ENCODE measurements at regions not wholly inside any gene's neighbourhood (a gene's known extent, or its start where the extent isn't known, plus 50 kb on each side); places are given as distances from the start of the nearest gene placed in this dataset.

GRCh38 chr5:84688566-84688965 lies 303.9 kb upstream of the EDIL3 start:
- DNase-seq, result peak; percentile 21 to 95 (median 36)

- no peak for DNase-seq
Observed at GRCh38 chr5:84685121-84685894, 300.6 kb upstream of the EDIL3 start.

DNA sequence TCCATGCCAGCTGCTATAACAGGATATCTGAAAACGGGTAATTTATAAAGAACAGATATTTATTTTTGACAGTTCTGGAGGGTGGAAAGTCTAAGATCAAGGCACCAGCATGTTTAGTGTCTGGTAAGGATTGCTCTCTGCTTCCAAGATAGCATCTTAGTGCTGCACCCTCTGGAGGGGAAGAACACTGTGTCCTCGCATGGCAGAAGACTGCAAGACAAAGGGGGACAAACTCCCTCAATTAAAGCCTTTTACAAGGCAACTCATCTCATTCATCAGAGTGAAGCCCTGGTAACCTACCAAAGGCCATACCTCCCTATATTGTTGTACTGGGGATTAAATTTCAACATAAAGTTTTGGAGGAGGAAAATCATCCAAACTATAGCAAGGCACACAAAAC lies 298.9 kb upstream of the EDIL3 start:
- DNase-seq, result no peak

GRCh38 chr5:84682531-84682930 lies 297.9 kb upstream of the EDIL3 start:
- no peak for DNase-seq

DNA sequence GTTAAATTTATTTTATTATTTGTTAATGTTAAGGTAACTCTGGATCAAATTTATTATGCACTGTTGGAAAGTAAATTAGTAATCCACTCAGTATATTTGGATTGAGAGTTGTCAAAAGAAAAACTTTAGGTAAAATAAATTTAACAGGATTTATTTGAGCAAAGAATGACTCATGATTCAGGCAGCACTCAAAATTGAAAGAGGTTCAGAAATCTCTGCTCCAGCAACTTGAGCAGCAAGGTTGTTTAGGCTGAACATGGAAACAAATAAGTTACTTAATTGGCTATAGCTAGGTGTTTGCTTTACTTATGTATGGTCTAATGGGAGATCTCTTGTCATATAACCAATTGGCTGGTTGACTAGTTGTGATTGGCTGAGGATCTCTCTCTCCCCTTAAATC lies 296.2 kb upstream of the EDIL3 start:
- no peak for DNase-seq

GRCh38 chr5:84673785-84674184 lies 289.1 kb upstream of the EDIL3 start:
- DNase-seq, result no peak

GRCh38 chr5:84667576-84667975 lies 282.9 kb upstream of the EDIL3 start:
- DNase-seq, result no peak

DNA sequence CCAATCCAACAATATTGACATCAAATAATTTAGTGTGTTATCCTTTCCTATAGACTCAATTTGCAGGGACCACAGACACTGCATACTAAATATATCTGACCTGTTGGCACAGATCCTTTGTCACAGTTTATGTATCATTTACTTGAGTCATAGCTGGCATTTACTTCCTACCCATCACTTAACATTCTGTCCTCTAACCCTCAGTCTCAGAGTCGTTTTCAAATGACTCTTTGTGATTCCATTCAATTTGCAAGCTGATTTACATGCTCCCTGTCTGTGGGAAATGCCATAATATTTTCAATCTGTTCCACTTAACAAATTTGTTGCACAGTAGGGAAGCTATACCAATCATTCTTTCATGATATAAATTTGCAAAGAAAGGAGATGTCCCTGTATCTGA lies 265.7 kb upstream of the EDIL3 start:
- no peak for DNase-seq

- DNase-seq, result no peak
Observed at GRCh38 chr5:84647581-84647980, 262.9 kb upstream of the EDIL3 start.

DNA sequence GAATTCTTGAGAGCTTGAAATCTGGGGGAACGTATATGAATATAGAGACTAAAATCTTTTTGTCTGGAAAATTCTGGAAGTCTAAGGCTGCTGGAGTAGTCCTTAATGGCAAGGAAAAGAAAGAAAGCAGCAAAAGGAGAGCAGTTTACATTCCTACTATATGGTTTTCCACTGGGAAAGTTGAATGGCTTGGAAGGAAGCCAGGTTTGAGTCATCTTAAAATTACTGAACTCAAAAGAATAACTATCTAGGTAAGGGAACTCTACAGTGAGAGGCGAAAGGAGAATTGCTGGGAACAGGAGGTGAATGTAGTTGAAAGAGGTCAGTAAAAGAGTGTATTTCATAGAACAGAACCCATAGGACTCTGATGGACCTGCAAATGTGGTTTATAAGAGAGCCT lies 258.1 kb upstream of the EDIL3 start:
- DNase-seq, result peak in 1 of 3 donors; percentile 24

- no peak for DNase-seq
Observed at GRCh38 chr5:84642324-84642723, 257.6 kb upstream of the EDIL3 start.

- no peak for DNase-seq
Observed at GRCh38 chr5:84637662-84638375, 253.1 kb upstream of the EDIL3 start.

GRCh38 chr5:84635235-84636055 lies 250.8 kb upstream of the EDIL3 start:
- no peak for DNase-seq

DNA sequence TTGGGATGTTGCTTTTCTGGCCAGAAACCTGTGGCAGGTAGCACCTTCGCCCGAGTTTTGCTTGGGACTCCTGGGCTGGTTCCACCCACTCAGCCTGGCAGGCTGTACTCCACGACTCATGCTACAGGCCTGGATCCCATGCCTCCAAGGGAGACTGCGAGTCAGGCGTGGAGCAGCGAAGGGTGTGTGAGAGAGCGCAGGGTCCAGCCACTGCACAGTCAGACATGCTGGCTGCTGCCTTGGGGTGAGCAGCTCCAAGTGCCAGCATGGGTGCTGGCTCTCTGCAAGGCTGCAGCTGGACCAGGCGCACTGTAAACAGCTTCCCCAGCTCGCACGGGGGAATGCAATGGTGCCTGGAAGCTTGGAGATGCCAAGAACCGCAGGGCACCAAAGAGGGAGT lies 249.6 kb upstream of the EDIL3 start:
- no peak for DNase-seq

GRCh38 chr5:84632418-84632817 lies 247.7 kb upstream of the EDIL3 start:
- no peak for DNase-seq

DNA sequence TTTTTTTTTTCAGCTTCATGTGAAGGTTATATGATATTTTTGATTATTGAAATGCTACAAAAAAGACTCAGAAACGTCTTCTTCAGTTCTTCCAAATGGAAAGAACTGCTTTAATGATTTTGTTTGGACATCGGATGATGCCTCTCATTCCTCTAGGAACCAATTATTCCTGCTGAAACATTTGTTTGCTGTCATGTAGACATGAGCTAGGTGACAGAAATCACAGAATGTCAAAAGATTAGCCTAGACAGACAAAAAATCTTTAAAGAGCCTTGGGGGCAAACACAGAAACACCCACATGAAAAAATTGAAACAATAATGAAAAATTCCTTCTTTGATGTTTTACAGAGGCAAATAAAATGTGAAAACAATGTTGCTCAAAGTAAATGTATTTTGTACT lies 244.2 kb upstream of the EDIL3 start:
- no peak for DNase-seq

DNA sequence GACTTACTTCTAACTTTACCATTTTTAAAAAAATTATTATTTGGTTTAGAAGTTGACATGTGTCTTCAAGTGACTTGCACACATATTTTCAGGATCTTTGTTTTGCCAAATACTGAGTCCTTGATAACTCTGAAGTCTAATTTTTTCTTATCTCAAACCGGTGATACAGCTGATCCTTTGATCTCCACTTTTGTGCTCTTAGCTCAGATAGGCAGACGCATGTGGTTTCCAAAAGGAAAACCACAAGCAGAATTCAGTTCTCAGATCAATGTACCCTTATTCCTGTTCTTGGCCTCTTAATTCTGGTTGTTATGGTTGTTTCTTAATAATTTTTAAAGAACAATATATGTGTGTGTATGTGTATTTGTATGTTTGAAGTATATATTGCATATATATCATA lies 238.3 kb upstream of the EDIL3 start:
- no peak for DNase-seq

DNA sequence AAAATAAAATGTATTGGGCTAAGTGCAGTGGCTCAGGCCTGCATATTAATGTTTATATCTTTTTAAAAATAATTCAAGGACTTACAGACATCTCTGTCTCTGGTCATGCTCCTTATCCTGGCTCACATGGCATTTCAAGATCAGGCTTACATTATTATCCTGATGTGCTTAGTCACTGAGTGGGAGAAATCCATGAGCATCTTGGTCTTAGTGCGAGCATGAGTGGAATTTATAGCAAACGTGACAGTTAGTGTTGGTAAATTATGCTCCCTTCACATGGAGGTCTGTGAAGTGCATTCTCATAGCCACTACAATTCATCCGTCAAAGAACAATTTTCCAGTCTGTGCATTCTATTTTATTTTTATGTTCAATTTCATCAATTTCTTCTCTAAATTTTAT lies 237.8 kb upstream of the EDIL3 start:
- no peak for DNase-seq

- no peak for DNase-seq
Observed at GRCh38 chr5:84618262-84618661, 233.6 kb upstream of the EDIL3 start.

DNA sequence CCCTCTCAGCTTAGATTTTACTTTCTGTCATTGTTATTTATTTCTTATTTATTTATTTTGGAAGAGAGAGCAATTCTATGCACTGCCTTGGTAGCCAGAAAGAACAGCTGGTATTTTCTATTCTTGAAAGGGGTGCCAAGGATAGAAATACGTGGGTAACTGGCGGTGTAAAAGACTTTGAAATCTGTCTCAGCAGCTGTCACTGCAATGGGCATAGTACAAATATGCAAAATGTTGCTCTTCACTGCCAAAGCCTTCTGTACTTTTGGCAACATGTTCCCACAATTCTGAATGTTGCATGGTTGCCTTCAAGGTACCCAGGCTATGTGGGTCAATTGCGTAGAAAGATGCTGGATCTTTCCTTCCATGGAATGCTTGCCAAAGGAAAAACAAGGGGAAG lies 230.2 kb upstream of the EDIL3 start:
- DNase-seq, result peak; percentile 40 to 57 (median 46)

- no peak for DNase-seq
Observed at GRCh38 chr5:84606784-84607183, 222.1 kb upstream of the EDIL3 start.

DNA sequence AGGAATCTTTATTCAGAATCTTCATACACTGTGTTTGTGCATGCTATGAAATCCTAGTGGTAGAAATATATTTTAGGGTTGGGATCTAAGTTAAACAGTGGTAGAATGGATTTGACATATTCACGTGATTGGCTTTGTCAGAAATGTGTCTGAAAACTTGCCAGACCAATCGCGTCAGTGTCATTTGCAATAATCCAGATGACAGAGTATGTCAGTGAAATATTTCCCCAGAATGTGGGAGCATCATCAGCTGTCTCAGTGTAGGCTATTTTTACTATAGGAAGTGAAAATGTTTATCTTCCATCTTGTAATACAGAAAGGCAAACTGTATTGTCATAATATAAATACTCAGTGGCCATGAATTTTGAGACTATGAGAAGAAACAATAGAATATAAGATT lies 220.6 kb upstream of the EDIL3 start:
- DNase-seq, result peak in 2 of 3 donors; percentile 13 to 24
